ENCODE measurements at regions not wholly inside any gene's neighbourhood (a gene's known extent, or its start where the extent isn't known, plus 50 kb on each side); places are given as distances from the start of the nearest gene placed in this dataset.

DNA sequence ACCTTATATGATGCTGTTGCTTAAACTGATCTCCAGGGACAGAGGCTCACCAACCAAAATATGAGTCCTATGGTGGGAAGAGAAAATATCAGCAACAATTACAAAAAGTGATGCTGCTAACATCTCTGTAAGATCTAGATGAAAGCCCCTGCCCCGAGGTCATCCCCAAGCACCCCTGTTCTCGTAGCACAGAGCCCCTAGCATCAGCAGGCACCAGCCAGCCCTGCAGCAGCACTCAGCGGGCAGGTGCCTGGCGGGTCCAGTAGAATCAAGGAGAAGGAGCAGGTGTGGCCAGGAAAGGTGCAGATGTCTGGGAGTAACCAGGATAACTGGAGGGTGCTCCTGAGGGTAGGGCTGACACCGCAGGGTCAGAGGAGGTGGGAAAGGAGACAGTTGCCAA is 474.2 kb upstream of the MYT1L start:
- Mint-ChIP-seq H3K9me3 (no peaks in the 10 kb centered on the region), H3K27me3 (ENCODE audit: low read depth) (no peaks in the 10 kb centered on the region), H3K27ac (no peak overlapping the region), H3K4me1 (ENCODE audit: low read depth) (no peaks in the 10 kb centered on the region), H3K4me3 (no peak overlapping the region), H3K36me3 (ENCODE audit: low read depth) (no peaks in the 10 kb centered on the region)
- intact Hi-C loops (cut with micrococcal nuclease): no loop called here
- no peak for DNase-seq
- CTCF ChIA-PET: no interaction called here

DNA sequence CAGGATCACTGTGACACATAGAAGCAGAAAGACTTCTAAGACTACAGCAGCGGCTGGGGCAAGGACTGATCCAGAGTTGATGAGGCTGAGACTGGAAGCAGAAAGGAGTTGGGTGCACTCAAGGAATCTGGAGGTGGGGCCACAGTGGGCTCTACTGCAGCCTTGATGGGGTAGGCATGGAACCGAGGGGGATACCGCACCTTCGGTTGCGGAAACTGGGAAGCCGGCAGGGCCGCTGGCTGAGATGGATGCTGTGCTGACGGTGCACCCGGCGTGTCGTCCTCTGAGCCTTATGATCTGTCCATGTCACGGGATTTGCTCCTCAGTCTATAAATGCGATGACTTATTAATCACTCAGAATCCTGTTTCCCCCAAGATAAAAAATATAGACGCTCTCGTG is 473.5 kb upstream of the MYT1L start:
- no peak for DNase-seq
- Mint-ChIP-seq H3K4me3 (no peak overlapping the region), H3K36me3 (ENCODE audit: low read depth) (no peaks in the 10 kb centered on the region), H3K4me1 (ENCODE audit: low read depth) (no peaks in the 10 kb centered on the region), H3K9me3 (no peaks in the 10 kb centered on the region), H3K27ac (no peak overlapping the region), H3K27me3 (ENCODE audit: low read depth) (no peaks in the 10 kb centered on the region)
- CTCF ChIA-PET: no interaction called here
- intact Hi-C loops (cut with micrococcal nuclease): no loop called here

DNA sequence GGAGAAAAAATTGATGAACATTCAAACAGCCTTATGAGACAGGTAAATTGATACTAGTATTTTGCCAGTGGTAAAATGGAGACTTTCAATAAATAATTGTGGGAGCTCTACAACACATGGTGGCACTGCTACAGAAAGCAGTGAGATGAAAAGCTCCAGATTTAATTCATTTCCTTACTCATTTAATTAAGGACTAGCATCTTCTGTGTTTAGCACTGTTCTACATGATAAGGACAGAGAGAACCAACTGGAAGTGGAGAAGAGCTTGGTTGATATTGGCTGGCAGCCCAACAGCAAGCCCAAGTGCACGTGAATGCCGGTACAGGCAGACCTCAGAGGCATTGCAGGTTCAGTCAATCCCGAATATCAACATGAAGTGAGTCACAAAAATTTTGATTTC is 470.4 kb upstream of the MYT1L start:
- no peak overlapping the region for H3K4me3 Mint-ChIP-seq
- H3K27me3 Mint-ChIP-seq (ENCODE audit: low read depth): no peaks in the 10 kb centered on the region
- H3K36me3 Mint-ChIP-seq (ENCODE audit: low read depth): no peaks in the 10 kb centered on the region
- no peaks in the 10 kb centered on the region for H3K4me1 Mint-ChIP-seq (ENCODE audit: low read depth)
- H3K9me3 Mint-ChIP-seq: no peaks in the 10 kb centered on the region
- H3K27ac Mint-ChIP-seq: no peak overlapping the region
- DNase-seq: no peak
- CTCF ChIA-PET: no interaction called here
- intact Hi-C loops (cut with micrococcal nuclease): no loop called here

DNA sequence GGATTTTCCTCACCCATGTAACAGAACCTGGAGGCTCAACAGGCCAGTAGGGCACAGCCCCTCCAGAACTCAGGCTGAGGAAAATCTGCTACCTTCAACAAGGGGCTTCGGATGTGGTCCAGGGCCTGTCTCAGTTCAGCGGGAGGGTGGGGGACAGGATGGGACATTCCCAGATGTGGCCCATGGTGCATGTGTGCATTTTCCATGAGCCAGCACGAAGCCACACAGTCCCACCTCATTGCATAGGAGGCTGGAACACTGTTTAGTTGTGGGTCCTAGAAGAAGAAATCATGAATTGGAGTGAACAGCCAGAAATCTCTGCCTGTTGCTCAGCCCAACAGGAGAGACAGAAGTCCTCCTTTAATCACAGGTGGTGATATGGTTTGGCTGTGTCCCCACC is 469.6 kb upstream of the MYT1L start:
- Mint-ChIP-seq H3K4me3 (no peak overlapping the region), H3K36me3 (ENCODE audit: low read depth) (no peaks in the 10 kb centered on the region), H3K4me1 (ENCODE audit: low read depth) (no peaks in the 10 kb centered on the region), H3K27ac (no peak overlapping the region), H3K9me3 (no peaks in the 10 kb centered on the region), H3K27me3 (ENCODE audit: low read depth) (no peaks in the 10 kb centered on the region)
- DNase-seq: no peak
- intact Hi-C loops (cut with micrococcal nuclease): no loop called here
- CTCF ChIA-PET: no interaction called here

DNA sequence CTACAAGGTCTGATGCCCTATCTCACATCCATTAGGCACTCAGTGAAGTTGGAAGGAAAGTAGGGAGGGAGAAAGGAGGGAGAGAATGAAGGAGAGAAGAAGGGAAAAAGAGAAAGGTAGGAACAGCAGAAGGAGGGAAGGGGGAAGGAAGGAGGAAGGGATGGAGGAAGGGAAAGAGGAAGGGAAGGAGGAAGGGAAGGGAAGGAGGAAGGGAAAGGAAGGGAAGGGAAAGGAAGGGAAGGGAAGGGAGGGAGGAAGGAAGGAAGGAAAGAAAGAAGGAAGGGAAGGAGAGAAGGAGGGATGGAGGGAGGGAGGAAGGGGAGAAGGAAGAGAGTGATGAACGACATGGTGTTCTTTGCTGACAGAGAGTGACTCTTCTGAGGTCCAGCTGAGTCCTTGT is 468.9 kb upstream of the MYT1L start:
- intact Hi-C loops (cut with micrococcal nuclease): no loop called here
- Mint-ChIP-seq H3K9me3 (no peaks in the 10 kb centered on the region), H3K4me3 (no peak overlapping the region)

DNA sequence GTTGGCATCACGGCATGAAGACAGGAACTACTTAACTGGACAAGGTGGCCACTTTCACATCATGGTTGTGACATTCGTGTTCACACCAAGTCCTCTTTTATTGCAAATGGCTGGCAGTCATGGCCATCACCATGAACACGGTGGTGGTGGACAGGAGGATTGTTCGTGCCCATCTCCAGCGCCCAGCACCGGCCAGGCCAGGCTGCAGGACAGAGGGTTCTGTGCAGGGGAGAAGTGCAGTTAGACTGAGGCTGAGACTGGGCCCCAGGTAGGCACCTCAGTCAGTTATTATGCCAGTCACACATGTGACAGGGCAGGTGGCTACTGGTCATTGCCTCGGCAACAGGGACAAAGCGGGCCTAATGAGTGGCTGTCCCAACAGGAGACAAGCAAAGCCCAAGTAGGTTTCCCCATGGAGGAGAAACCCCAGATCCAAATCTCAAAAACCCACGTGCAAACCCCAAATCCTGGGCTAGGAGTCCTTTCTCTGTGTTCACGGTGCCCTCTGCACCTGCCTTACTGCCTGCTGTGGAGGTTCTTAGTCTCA is 468.1 kb upstream of the MYT1L start:
- intact Hi-C loops (cut with micrococcal nuclease): no loop called here
- no peaks in the 10 kb centered on the region for H3K36me3 Mint-ChIP-seq (ENCODE audit: low read depth)

More for the DNA sequence above, 468.9 kb upstream of the MYT1L start:
- no peak for DNase-seq
- no peaks in the 10 kb centered on the region for H3K4me1 Mint-ChIP-seq (ENCODE audit: low read depth)
- H3K27me3 Mint-ChIP-seq (ENCODE audit: low read depth): no peaks in the 10 kb centered on the region
- no peaks in the 10 kb centered on the region for H3K36me3 Mint-ChIP-seq (ENCODE audit: low read depth)
- CTCF ChIA-PET: no interaction called here
- no peak overlapping the region for H3K27ac Mint-ChIP-seq

DNA sequence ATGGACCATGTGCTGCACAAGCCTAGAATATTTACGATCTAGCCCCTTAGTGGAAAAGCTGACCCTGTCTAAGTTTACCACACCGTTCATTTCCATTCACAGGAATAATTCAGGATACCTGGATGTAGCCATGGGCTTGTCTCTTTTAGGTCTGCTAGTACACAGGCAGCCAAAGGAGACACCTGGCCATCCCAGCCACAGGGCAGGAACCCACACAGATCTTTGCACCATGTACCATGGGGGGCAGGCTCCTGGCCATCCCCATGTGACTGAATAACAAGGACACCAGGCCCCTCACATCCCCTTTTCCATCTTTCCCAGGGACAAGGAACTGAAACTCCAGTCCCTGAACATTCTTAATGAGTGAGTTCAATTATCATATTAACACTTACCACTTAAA is 467.3 kb upstream of the MYT1L start:
- DNase-seq: no peak
- CTCF ChIA-PET: no interaction called here
- no peak overlapping the region for H3K27ac Mint-ChIP-seq
- H3K4me3 Mint-ChIP-seq: no peak overlapping the region
- H3K9me3 Mint-ChIP-seq: no peaks in the 10 kb centered on the region
- intact Hi-C loops (cut with micrococcal nuclease): no loop called here
- H3K27me3 Mint-ChIP-seq (ENCODE audit: low read depth): peaks cover 3% of the 10 kb centered on the region
- no peaks in the 10 kb centered on the region for H3K36me3 Mint-ChIP-seq (ENCODE audit: low read depth)
- no peaks in the 10 kb centered on the region for H3K4me1 Mint-ChIP-seq (ENCODE audit: low read depth)

More for the DNA sequence above, 468.1 kb upstream of the MYT1L start:
- CTCF ChIA-PET: no interaction called here
- no peak overlapping the region for H3K4me3 Mint-ChIP-seq
- H3K27me3 Mint-ChIP-seq (ENCODE audit: low read depth): no peaks in the 10 kb centered on the region
- no peaks in the 10 kb centered on the region for H3K9me3 Mint-ChIP-seq
- no peak overlapping the region for H3K27ac Mint-ChIP-seq
- no peaks in the 10 kb centered on the region for H3K4me1 Mint-ChIP-seq (ENCODE audit: low read depth)
- no peak for DNase-seq

DNA sequence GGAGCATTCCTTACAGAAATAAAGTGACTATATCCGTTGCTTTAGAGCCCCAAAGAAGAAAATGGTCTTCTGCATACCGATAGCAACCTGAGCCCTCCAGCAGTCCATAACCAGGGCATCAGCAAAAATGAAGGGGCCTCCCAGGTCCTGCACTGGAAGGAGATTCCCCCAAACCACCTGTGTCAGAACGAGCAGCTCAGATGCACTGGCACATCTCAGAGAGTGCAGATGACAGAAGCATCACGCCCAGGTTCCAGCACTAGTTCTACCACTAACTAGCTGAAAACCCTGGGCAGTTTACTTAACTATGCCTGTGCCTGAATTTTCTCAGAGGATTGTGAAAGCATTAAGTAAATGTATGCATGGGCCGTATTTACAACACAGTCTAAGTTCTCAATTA is 466.7 kb upstream of the MYT1L start:
- peaks cover 4% of the 10 kb centered on the region for H3K27me3 Mint-ChIP-seq (ENCODE audit: low read depth)
- no peaks in the 10 kb centered on the region for H3K9me3 Mint-ChIP-seq
- no peak for DNase-seq
- no peaks in the 10 kb centered on the region for H3K36me3 Mint-ChIP-seq (ENCODE audit: low read depth)
- CTCF ChIA-PET: interaction anchor here (0.6 kb wide), 1 partner anchor 666 kb away, joined by 4 read pairs; no protein-coding TSS in a partner anchor
- no peaks in the 10 kb centered on the region for H3K4me1 Mint-ChIP-seq (ENCODE audit: low read depth)
- no peak overlapping the region for H3K27ac Mint-ChIP-seq
- intact Hi-C loops (cut with micrococcal nuclease): no loop called here
- no peak overlapping the region for H3K4me3 Mint-ChIP-seq

DNA sequence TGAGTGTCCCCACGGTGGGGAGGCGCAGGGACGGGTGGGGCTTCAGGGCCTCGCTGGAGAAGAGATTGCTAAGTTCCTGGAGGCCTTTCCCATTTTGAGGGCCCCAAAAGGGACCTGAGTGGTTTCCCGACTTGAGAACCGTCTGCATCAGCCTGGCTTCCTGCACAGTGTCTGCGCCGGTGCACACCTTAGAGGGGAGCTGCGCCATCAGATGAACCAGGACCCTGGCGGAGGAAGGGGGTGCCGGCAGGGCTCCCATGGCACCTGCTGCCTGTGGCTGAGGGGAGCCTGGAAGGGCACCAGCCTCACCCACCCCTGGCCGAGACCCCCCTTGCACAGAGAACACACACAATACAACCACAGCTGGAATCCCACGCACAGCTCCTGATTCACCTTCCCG is 465.1 kb upstream of the MYT1L start:
- Mint-ChIP-seq H3K4me3 (no peak overlapping the region), H3K27ac (no peak overlapping the region), H3K27me3 (ENCODE audit: low read depth) (peaks cover 4% of the 10 kb centered on the region), H3K36me3 (ENCODE audit: low read depth) (no peaks in the 10 kb centered on the region), H3K9me3 (no peaks in the 10 kb centered on the region), H3K4me1 (ENCODE audit: low read depth) (no peaks in the 10 kb centered on the region)
- CTCF ChIA-PET: no interaction called here
- DNase-seq: no peak
- intact Hi-C loops (cut with micrococcal nuclease): no loop called here

DNA sequence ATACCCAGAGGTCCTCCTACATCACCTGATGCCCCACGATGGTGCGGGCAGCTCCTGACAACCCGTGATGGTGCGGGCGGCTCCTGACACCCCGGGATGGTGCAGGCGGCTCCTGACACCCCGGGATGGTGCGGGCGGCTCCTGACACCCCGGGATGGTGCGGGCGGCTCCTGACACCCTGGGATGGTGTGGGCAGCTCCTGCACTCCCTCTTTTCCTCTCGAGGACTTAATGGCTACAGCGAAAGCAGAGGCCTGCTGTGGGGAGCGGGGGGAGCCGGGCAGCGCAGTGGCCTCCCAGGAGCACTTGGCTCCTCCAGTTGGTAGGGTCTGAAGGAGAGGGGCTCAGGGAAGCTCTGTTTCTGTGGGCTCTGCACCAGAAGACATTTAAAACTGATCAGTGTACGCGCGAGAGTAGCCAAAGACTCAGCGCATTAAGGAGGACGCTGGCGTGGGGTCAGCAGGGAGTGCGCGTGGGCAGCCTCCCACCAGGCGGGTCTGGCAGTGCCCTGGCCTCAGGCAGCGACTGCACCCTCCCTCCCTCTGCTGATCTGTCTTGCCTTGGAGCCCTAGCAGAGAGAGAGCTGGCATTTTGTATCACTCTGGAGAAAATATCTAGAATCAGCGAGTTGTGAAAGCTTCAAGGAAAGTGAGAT is 464.5 kb upstream of the MYT1L start:
- H3K27ac Mint-ChIP-seq: no peak overlapping the region
- H3K4me1 Mint-ChIP-seq (ENCODE audit: low read depth): no peaks in the 10 kb centered on the region
- intact Hi-C loops (cut with micrococcal nuclease): no loop called here
- H3K27me3 Mint-ChIP-seq (ENCODE audit: low read depth): peaks cover 4% of the 10 kb centered on the region
- DNase-seq: no peak
- H3K4me3 Mint-ChIP-seq: no peak overlapping the region
- CTCF ChIA-PET: no interaction called here
- H3K9me3 Mint-ChIP-seq: no peaks in the 10 kb centered on the region
- no peaks in the 10 kb centered on the region for H3K36me3 Mint-ChIP-seq (ENCODE audit: low read depth)

DNA sequence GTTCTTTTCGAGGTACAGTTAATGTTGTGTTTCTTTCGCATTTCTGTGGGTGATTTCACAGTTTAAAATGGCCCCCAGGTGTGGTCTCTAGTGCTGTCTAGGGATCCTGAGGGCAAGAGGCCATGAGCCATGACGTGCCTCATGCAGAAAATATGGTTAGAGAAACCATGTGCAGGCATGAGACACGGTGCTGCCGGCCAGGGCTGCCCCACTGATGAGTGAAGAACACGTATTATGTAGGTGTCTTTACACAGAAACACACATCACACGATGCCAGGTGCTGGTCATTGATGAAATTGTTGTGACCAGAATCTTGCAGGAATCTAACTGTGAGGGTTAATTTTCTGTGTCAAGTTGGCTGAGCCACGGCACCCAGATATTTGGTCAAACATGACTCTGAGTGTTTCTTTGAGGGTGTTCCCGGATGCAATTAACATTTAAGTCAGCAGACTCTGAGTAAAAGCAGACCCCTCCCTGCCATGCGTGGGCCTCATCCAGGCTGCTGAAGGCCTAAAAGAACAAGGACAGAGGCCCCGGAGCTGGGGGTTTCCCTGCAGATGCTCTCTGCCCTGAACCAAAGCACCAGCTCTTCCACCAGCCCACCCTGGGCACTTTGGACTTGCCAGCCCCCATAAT is 463.0 kb upstream of the MYT1L start:
- Mint-ChIP-seq H3K9me3 (no peaks in the 10 kb centered on the region), H3K27me3 (ENCODE audit: low read depth) (peaks cover 4% of the 10 kb centered on the region), H3K4me1 (ENCODE audit: low read depth) (no peaks in the 10 kb centered on the region), H3K36me3 (ENCODE audit: low read depth) (no peaks in the 10 kb centered on the region), H3K27ac (no peak overlapping the region), H3K4me3 (no peak overlapping the region)
- intact Hi-C loops (cut with micrococcal nuclease): no loop called here
- no peak for DNase-seq
- CTCF ChIA-PET: no interaction called here

DNA sequence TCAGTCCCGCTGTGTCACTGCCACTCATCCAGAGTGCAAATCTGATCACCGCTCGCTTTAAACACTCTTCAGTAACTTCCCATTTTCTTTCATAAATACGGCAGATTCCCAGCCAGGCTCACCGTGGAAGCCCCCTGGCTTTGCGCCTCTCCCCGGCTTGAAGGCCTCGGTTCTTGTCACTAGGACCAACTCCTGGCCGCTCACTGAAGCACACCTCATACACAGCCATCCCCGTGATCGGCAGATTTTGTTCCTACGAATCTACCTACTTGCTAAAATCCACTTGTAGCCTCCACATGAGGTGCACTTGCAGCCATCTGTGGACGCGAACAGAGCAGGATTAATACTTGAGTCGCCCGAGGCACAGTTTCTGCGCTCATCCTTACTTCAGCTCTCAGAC is 462.4 kb upstream of the MYT1L start:
- H3K36me3 Mint-ChIP-seq (ENCODE audit: low read depth): no peaks in the 10 kb centered on the region
- intact Hi-C loops (cut with micrococcal nuclease): no loop called here
- H3K27ac Mint-ChIP-seq: no peak overlapping the region
- H3K4me3 Mint-ChIP-seq: no peak overlapping the region
- no peaks in the 10 kb centered on the region for H3K4me1 Mint-ChIP-seq (ENCODE audit: low read depth)
- peaks cover 4% of the 10 kb centered on the region for H3K27me3 Mint-ChIP-seq (ENCODE audit: low read depth)
- no peak for DNase-seq
- CTCF ChIA-PET: no interaction called here
- no peaks in the 10 kb centered on the region for H3K9me3 Mint-ChIP-seq

DNA sequence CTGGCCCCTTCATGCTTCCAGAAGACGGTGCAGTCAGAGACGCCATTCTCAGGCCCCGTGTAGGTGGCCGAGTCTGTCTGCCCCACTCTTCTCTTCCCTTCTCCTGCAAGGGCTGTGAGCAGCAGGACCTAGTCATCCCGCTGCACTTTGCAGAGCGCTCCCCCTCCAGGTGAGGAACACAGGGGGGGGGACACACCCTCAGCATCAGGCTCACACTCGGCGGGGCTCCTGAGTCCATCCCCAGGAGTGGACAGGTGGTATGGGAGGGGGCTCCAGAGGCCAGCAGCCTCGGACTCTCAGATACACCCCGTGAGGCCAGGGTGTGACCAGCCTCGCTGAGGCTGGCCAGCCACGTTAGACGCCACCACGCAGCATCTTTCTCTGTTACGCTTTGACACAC is 460.5 kb upstream of the MYT1L start:
- H3K4me1 Mint-ChIP-seq (ENCODE audit: low read depth): no peaks in the 10 kb centered on the region
- peaks cover 4% of the 10 kb centered on the region for H3K27me3 Mint-ChIP-seq (ENCODE audit: low read depth)
- no peaks in the 10 kb centered on the region for H3K9me3 Mint-ChIP-seq
- H3K36me3 Mint-ChIP-seq (ENCODE audit: low read depth): no peaks in the 10 kb centered on the region
- CTCF ChIA-PET: no interaction called here
- DNase-seq: no peak
- H3K4me3 Mint-ChIP-seq: no peak overlapping the region
- intact Hi-C loops (cut with micrococcal nuclease): no loop called here
- H3K27ac Mint-ChIP-seq: no peak overlapping the region

Measured in activated naive CD4-positive, alpha-beta T cell treated with anti-CD3 and anti-CD28 coated beads for 36 hours (primary cell).